Spleen (tissue), 7 donors: ENCODE measurements at regions not wholly inside any gene's neighbourhood (a gene's known extent, or its start where the extent isn't known, plus 50 kb on each side); places are given as distances from the start of the nearest gene placed in this dataset.
"Not testable (repeated sequence)": the region's sequence is repeated elsewhere in the genome, so short reads cannot be mapped to it uniquely, and the experiment has no call there.

Experiments
- POLR2A ChIP-seq, 3 donors: fragments of 450-650 bp; IDR thresholded peaks; one replicate each; pipeline ENCODE4 v1.5.1; 2017; ENCODE audit warnings: antibody characterized with exemption in 3 of 3, mild to moderate bottlenecking in 1 of 3
- POLR2AphosphoS5 ChIP-seq, 3 donors: sonication (generic); formaldehyde crosslinking; IDR thresholded peaks; one replicate each; pipeline ENCODE4 v1.5.1; 2017; ENCODE audit warnings: antibody characterized with exemption in 3 of 3
- TF ChIP-seq, protein P1 (sequence below), 11 experiments: fragments of 200-600 bp in 7 of 11; fragments of 450-650 bp in 4 of 11; sonication (generic) in 4 of 11; IDR thresholded peaks in 8 of 11; conservative IDR thresholded peaks in 3 of 11; 1 replicate in 7 of 11; 2 replicates in 4 of 11; pipeline versions ENCODE4 v1.4.0 to v1.8.0; 2016 to 2021; ENCODE audit warnings: antibody characterized with exemption in 11 of 11, inconsistent platforms in 4 of 11, mild to moderate bottlenecking in 1 of 11
- donor health status: DM: no; HTN: no; CAD: no; lungs with moderate emphysema.
- donor health status: DM: no; HTN: no; CAD: no.
- donor health status: DM: no; HTN: no; CAD: no.

DNA sequence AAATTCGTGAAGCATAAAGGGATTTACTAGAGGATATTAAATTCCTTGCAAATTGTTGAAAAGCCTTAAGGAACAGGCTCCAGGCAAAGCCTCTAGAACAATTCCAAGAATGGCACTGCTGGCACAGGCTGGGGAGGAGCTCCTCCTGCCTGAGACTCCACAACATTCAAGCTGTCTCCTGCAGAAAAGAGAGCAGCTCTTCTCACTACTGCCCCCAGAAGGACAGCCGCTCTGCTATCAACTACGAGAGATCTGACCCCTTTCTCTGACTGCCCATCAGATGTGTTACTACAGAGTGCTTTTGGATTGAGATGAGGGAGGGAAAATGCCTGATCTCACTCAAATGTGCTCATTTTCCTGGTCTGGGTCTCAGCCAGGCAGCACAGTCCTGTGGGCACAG lies 269.9 kb downstream of the RPIA start:
- TF ChIP-seq, protein P1, sequence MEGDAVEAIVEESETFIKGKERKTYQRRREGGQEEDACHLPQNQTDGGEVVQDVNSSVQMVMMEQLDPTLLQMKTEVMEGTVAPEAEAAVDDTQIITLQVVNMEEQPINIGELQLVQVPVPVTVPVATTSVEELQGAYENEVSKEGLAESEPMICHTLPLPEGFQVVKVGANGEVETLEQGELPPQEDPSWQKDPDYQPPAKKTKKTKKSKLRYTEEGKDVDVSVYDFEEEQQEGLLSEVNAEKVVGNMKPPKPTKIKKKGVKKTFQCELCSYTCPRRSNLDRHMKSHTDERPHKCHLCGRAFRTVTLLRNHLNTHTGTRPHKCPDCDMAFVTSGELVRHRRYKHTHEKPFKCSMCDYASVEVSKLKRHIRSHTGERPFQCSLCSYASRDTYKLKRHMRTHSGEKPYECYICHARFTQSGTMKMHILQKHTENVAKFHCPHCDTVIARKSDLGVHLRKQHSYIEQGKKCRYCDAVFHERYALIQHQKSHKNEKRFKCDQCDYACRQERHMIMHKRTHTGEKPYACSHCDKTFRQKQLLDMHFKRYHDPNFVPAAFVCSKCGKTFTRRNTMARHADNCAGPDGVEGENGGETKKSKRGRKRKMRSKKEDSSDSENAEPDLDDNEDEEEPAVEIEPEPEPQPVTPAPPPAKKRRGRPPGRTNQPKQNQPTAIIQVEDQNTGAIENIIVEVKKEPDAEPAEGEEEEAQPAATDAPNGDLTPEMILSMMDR (IDR thresholded peaks at IDR 0.05 in 8 of 11, conservative IDR thresholded peaks at IDR 0.05 in 3 of 11): not testable (repeated sequence)
- TF ChIP-seq POLR2A, POLR2AphosphoS5 (IDR thresholded peaks at IDR 0.05): not testable (repeated sequence)
